ENCODE measurements at regions not wholly inside any gene's neighbourhood (a gene's known extent, or its start where the extent isn't known, plus 50 kb on each side); places are given as distances from the start of the nearest gene placed in this dataset.

GRCh38 chr3:18739099-18739433, 313.9 kb upstream of the SATB1 start:
- Mint-ChIP-seq H3K36me3 (peaks cover 4 to 7% of the 10 kb centered on the region in 2 donors), H3K27ac (peak overlapping the region in 6 of 7 donors; percentile 64 to 85 (median 81)), H3K4me3 (no peak overlapping the region), H3K9me3 (no peaks in the 10 kb centered on the region), H3K4me1 (peaks cover 41% of the 10 kb centered on the region), H3K27me3 (ENCODE audit: low read depth in 3 of 3) (peaks cover 0 to 4% (median under 1%) of the 10 kb centered on the region in 3 donors)
- intact Hi-C loops (cut with micrococcal nuclease), result no loop called here
- Histone ChIP-seq H3K4me1 (ENCODE audit: control insufficient read depth in 1 of 2, insufficient read depth in 2 of 2, low read length in 2 of 2) (peaks cover 16 to 34% of the 10 kb centered on the region in 2 donors), H3K27me3 (ENCODE audit: control insufficient read depth in 2 of 2, insufficient read depth in 2 of 2, low read length in 2 of 2) (no peaks in the 10 kb centered on the region), H3K79me2 (ENCODE audit: insufficient read depth, low read length) (no peaks in the 10 kb centered on the region), H3K9me3 (replicated peaks in 1 of 2; ENCODE audit: control insufficient read depth in 1 of 2, insufficient read depth in 1 of 2, low read length in 2 of 2) (no peaks in the 10 kb centered on the region), H3K4me3 (replicated peaks in 1 of 3; ENCODE audit: low read depth in 2 of 3, low read length in 3 of 3) (no peak overlapping the region), H3K27ac (ENCODE audit: low read depth in 1 of 2, low read length in 2 of 2) (peak overlapping the region in 1 of 2 donors; percentile 34), H4K20me1 (ENCODE audit: insufficient read depth, low read length) (no peaks in the 10 kb centered on the region), H2AFZ (ENCODE audit: insufficient read depth, low read depth, low read length, poor library complexity, severe bottlenecking) (no peak overlapping the region), H3K4me2 (replicated peaks; ENCODE audit: extremely low read depth, low read length, poor library complexity, severe bottlenecking) (peak overlapping the region; percentile 22), H3K9ac (ENCODE audit: insufficient read depth, low read length, poor library complexity, severe bottlenecking) (no peak overlapping the region), H3K36me3 (replicated peaks in 1 of 2; ENCODE audit: control insufficient read depth in 1 of 2, insufficient read depth in 2 of 2, low read length in 2 of 2) (no peaks in the 10 kb centered on the region)
- 0% methylated on average over 1 of the region's 3 CpGs for WGBS (ENCODE audit: insufficient coverage)
- peak; percentile 70 to 81 (median 76) for DNase-seq
- no peak for TF ChIP-seq CTCF (IDR thresholded peaks at IDR 0.05)

GRCh38 chr3:18738393-18739098, 313.4 kb upstream of the SATB1 start:
- Mint-ChIP-seq H3K27me3 (ENCODE audit: low read depth in 3 of 3) (peaks cover 0 to 4% (median 0%) of the 10 kb centered on the region in 3 donors), H3K4me3 (no peak overlapping the region), H3K9me3 (no peaks in the 10 kb centered on the region), H3K36me3 (peaks cover 4 to 7% of the 10 kb centered on the region in 2 donors), H3K27ac (peak overlapping the region in 6 of 7 donors; percentile 26 to 85 (median 74)), H3K4me1 (peaks cover 38% of the 10 kb centered on the region)
- H4K20me1 ChIP-seq (ENCODE audit: insufficient read depth, low read length), result no peaks in the 10 kb centered on the region
- H3K9me3 ChIP-seq (replicated peaks in 1 of 2; ENCODE audit: control insufficient read depth in 1 of 2, insufficient read depth in 1 of 2, low read length in 2 of 2), result no peaks in the 10 kb centered on the region
- H3K4me2 ChIP-seq (replicated peaks; ENCODE audit: extremely low read depth, low read length, poor library complexity, severe bottlenecking), result no peak overlapping the region
- DNase-seq, result peak in 1 of 3 donors; percentile 20
- H3K9ac ChIP-seq (ENCODE audit: insufficient read depth, low read length, poor library complexity, severe bottlenecking), result no peak overlapping the region
- no CpG with 5 or more reads among the region's 1 CpG for WGBS (ENCODE audit: insufficient coverage)
- H2AFZ ChIP-seq (ENCODE audit: insufficient read depth, low read depth, low read length, poor library complexity, severe bottlenecking), result no peak overlapping the region
- no peak overlapping the region for H3K4me3 ChIP-seq (replicated peaks in 1 of 3; ENCODE audit: low read depth in 2 of 3, low read length in 3 of 3)
- H3K4me1 ChIP-seq (ENCODE audit: control insufficient read depth in 1 of 2, insufficient read depth in 2 of 2, low read length in 2 of 2), result peaks cover 16 to 34% of the 10 kb centered on the region in 2 donors
- no peaks in the 10 kb centered on the region for H3K27me3 ChIP-seq (ENCODE audit: control insufficient read depth in 2 of 2, insufficient read depth in 2 of 2, low read length in 2 of 2)
- no peaks in the 10 kb centered on the region for H3K79me2 ChIP-seq (ENCODE audit: insufficient read depth, low read length)
- H3K36me3 ChIP-seq (replicated peaks in 1 of 2; ENCODE audit: control insufficient read depth in 1 of 2, insufficient read depth in 2 of 2, low read length in 2 of 2), result no peaks in the 10 kb centered on the region
- no peak for TF ChIP-seq CTCF (IDR thresholded peaks at IDR 0.05)
- H3K27ac ChIP-seq (ENCODE audit: low read depth in 1 of 2, low read length in 2 of 2), result no peak overlapping the region
- intact Hi-C loops (cut with micrococcal nuclease), result no loop called here
